ENCODE measurements at regions not wholly inside any gene's neighbourhood (a gene's known extent, or its start where the extent isn't known, plus 50 kb on each side); places are given as distances from the start of the nearest gene placed in this dataset.

GRCh38 chr18:38957736-38958135 lies 1392.1 kb upstream of the CELF4 start:
- SMC1A ChIA-PET (ENCODE audit: uncharacterized antibody, unreplicated experiment), result interaction anchor here (0.6 to 0.9 kb wide), 3 partner anchors 11 to 1237 kb away, joined by 3 to 4 read pairs (median 3); no protein-coding TSS in a partner anchor
- H3K4me2 ChIP-seq (ENCODE audit: control insufficient read depth, insufficient read depth), result no peak overlapping the region

More at GRCh38 chr18:38957736-38958135, 1392.1 kb upstream of the CELF4 start:
- no peak for ATAC-seq
- Histone ChIP-seq H3K9ac (ENCODE audit: control insufficient read depth, insufficient read depth, low read length) (no peak overlapping the region), H3K36me3 (ENCODE audit: control insufficient read depth in 2 of 2, insufficient read depth in 2 of 2, low read length in 1 of 2) (no peaks in the 10 kb centered on the region), H3K27me3 (replicated peaks in 1 of 2; ENCODE audit: control insufficient read depth in 2 of 2, insufficient read depth in 2 of 2, low read length in 1 of 2) (no peaks in the 10 kb centered on the region), H2AFZ (ENCODE audit: control insufficient read depth, low read depth, low read length) (peak overlapping the region; percentile 28), H3K4me3 (no peak overlapping the region), H3K27ac (ENCODE audit: control insufficient read depth, insufficient read depth) (no peak overlapping the region), H4K20me1 (ENCODE audit: control insufficient read depth, insufficient read depth) (no peaks in the 10 kb centered on the region), H3K9me3 (replicated peaks; ENCODE audit: control insufficient read depth, insufficient read depth, low read length) (no peaks in the 10 kb centered on the region), H3K79me2 (ENCODE audit: control insufficient read depth, insufficient read depth, low read length) (no peaks in the 10 kb centered on the region), H3K4me1 (ENCODE audit: control insufficient read depth, insufficient read depth, low read length) (no peaks in the 10 kb centered on the region)
- DNase-seq (ENCODE audit: low read depth, low spot score), result no peak
- ChIA-PET RAD21 (ENCODE audit: unreplicated experiment) (no interaction called here), POLR2A (interaction anchor here (0.7 kb wide), 1 partner anchor 20 kb away, joined by 3 read pairs; no protein-coding TSS in a partner anchor), CTCF (interaction anchor here (0.5 to 1.1 kb wide), 2 partner anchors 17 to 18 kb away, joined by 3 read pairs; no protein-coding TSS in a partner anchor)
- in situ Hi-C loops (cut with MboI), result no loop called here
- no peak for FAIRE-seq
- intact Hi-C loops (cut with micrococcal nuclease; ENCODE audit: unreplicated experiment), result no loop called here
- TF ChIP-seq ZBTB40 (IDR thresholded peaks at IDR 0.05; ENCODE audit: borderline replicate concordance), result peak; percentile 77
- no peak for TF ChIP-seq IKZF1 (conservative IDR thresholded peaks at IDR 0.05)
- 0% methylated on average over 1 of the region's 1 CpG for WGBS (ENCODE audit: insufficient coverage, insufficient replicate concordance, low lambda C conversion rate, missing lambda C conversion rate)
- BruUV-seq (replicated peaks), result no TSS peak

Data from GM12878 (cell line).